Loucy (cell line): ENCODE measurements at regions not wholly inside any gene's neighbourhood (a gene's known extent, or its start where the extent isn't known, plus 50 kb on each side); places are given as distances from the start of the nearest gene placed in this dataset.

Source experiments
- CTCF ChIP-seq: fragments of 200-600 bp; sonication (generic); conservative IDR thresholded peaks from 2 replicates; pipeline ENCODE4 v1.5.1; 2014; ENCODE audit warnings: mild to moderate bottlenecking, antibody characterized with exemption, low read length
- EZH2phosphoT487 ChIP-seq: fragments of 200-600 bp; IDR thresholded peaks from 2 replicates; pipeline ENCODE4 v1.6.1; 2018; ENCODE audit warnings: antibody characterized with exemption, mild to moderate bottlenecking, moderate library complexity, borderline replicate concordance

- TF ChIP-seq CTCF (no peak), EZH2phosphoT487 (no peak)
Observed at GRCh38 chr4:12203945-12204344, 775.3 kb upstream of the HS3ST1 start.
